Motor neuron (in vitro differentiated cells): ENCODE measurements at regions not wholly inside any gene's neighbourhood (a gene's known extent, or its start where the extent isn't known, plus 50 kb on each side); places are given as distances from the start of the nearest gene placed in this dataset.

Source experiments
- ATAC-seq, 8 experiments: fragments of 200-7000 bp; cut with Tn5 transposase; replicated peaks in 6 of 8; 2 replicates each; pipeline ENCODE4 v1.8.0; 2021; ENCODE audit warnings: mild to moderate bottlenecking in 8 of 8, moderate library complexity in 8 of 8
- H3K27ac ChIP-seq, 2 donors: fragments of 250-450 bp; sonication (Bioruptor Pico); 2 replicates each; pipeline ENCODE4 v1.9.0; 2021; ENCODE audit warnings: antibody characterized with exemption in 2 of 2, mild to moderate bottlenecking in 2 of 2, moderate library complexity in 1 of 2
- H3K4me1 ChIP-seq, 2 donors: fragments of 250-450 bp; sonication (Bioruptor Pico); replicated peaks in 1 of 2; 2 replicates each; pipeline ENCODE4 v1.6.1; 2021; ENCODE audit warnings: antibody characterized with exemption in 2 of 2, mild to moderate bottlenecking in 2 of 2, moderate library complexity in 1 of 2
- H3K4me3 ChIP-seq, 5 donors: fragments of 250-450 bp; sonication (Bioruptor Pico); 2 replicates each; pipeline ENCODE4 v1.9.0; 2021; ENCODE audit warnings: antibody characterized with exemption in 5 of 5, mild to moderate bottlenecking in 5 of 5, moderate library complexity in 4 of 5
- WGBS, 10 experiments: fragments of 450-650 bp; shearing (Covaris generic); methylation state at CpG; one replicate each; pipeline ENCODE4 v1.0.0; 2022; 5-methylcytosine and 5-hydroxymethylcytosine counted together
- in situ Hi-C, 9 experiments: fragments of 400-800 bp; cut with MboI; loops; one replicate each; pipeline ENCODE4 v1.15.0; 2021; ENCODE audit warnings: low sequenced_read_pairs in 9 of 9, low pct_unique_long_range_greater_than_20kb in 2 of 9; ENCODE audit not compliant: unreplicated experiment in 9 of 9

- 8 to 100% (median 84%) methylated on average over 2 to 4 of the region's 4 CpGs; no CpG with 5 or more reads in 1 of the 10 experiments for WGBS, 10 experiments
- H3K27ac ChIP-seq: no peak overlapping the region
Measured at GRCh38 chr2:59080451-59081181, 839.5 kb upstream of the FANCL start.

GRCh38 chr2:59077981-59078531 lies 836.9 kb upstream of the FANCL start:
- 0 to 90% (median 61%) methylated on average over 2 to 6 of the region's 6 CpGs for WGBS, 10 experiments
- peak in 6 of 8 experiments; percentile 5 to 91 (median 47) for ATAC-seq
- Histone ChIP-seq H3K4me1 (peaks cover 11 to 35% of the 10 kb centered on the region in 2 donors), H3K27ac (no peak overlapping the region), H3K4me3 (no peak overlapping the region)
- in situ Hi-C loops: no loop called here

More at GRCh38 chr2:59080451-59081181, 839.5 kb upstream of the FANCL start:
- Histone ChIP-seq H3K4me3 (no peak overlapping the region), H3K4me1 (peaks cover 8 to 22% of the 10 kb centered on the region in 2 donors)
- ATAC-seq: no peak
- in situ Hi-C loops: no loop called here

GRCh38 chr2:59077026-59077725 lies 836.1 kb upstream of the FANCL start:
- ATAC-seq: peak in 3 of 8 experiments; percentile 42 to 83 (median 82)
- in situ Hi-C loops: no loop called here
- Histone ChIP-seq H3K4me3 (no peak overlapping the region), H3K4me1 (peaks cover 11 to 35% of the 10 kb centered on the region in 2 donors), H3K27ac (no peak overlapping the region)
- 0 to 100% (median 76%) methylated on average over 2 to 6 of the region's 6 CpGs for WGBS, 10 experiments

GRCh38 chr2:59076079-59076619 lies 835.0 kb upstream of the FANCL start:
- in situ Hi-C loops: no loop called here
- WGBS, 10 experiments: 0 to 90% (median 53%) methylated on average over 2 to 5 of the region's 5 CpGs
- Histone ChIP-seq H3K4me3 (no peak overlapping the region), H3K4me1 (peaks cover 11 to 35% of the 10 kb centered on the region in 2 donors), H3K27ac (no peak overlapping the region)
- ATAC-seq: peak in 1 of 8 experiments; percentile 45

- H3K27ac ChIP-seq: no peak overlapping the region
- ATAC-seq: no peak
- 27 to 100% (median 84%) methylated on average over 1 to 3 of the region's 3 CpGs for WGBS, 10 experiments
- in situ Hi-C loops: no loop called here
- no peak overlapping the region for H3K4me3 ChIP-seq
- H3K4me1 ChIP-seq: peaks cover 11 to 33% of the 10 kb centered on the region in 2 donors
Measured at GRCh38 chr2:59074071-59074470, 832.9 kb upstream of the FANCL start.

GRCh38 chr2:59073286-59073685 lies 832.2 kb upstream of the FANCL start:
- 19 to 100% (median 88%) methylated on average over 2 to 6 of the region's 6 CpGs for WGBS, 10 experiments
- peak in 1 of 8 experiments; percentile 56 for ATAC-seq
- Histone ChIP-seq H3K27ac (no peak overlapping the region), H3K4me3 (no peak overlapping the region), H3K4me1 (peaks cover 7 to 25% of the 10 kb centered on the region in 2 donors)
- in situ Hi-C loops: no loop called here

- no peaks in the 10 kb centered on the region for H3K4me1 ChIP-seq
- no peak overlapping the region for H3K27ac ChIP-seq
- H3K4me3 ChIP-seq: no peak overlapping the region
- no peak for ATAC-seq
- in situ Hi-C loops: no loop called here
- 0 to 75% (median 21%) methylated on average over 1 to 2 of the region's 2 CpGs; no CpG with 5 or more reads in 1 of the 10 experiments for WGBS, 10 experiments
Measured at GRCh38 chr2:59068255-59068654, 827.1 kb upstream of the FANCL start.

GRCh38 chr2:59066787-59067399 lies 825.8 kb upstream of the FANCL start:
- ATAC-seq: no peak
- in situ Hi-C loops: no loop called here
- Histone ChIP-seq H3K4me3 (no peak overlapping the region), H3K4me1 (no peaks in the 10 kb centered on the region), H3K27ac (no peak overlapping the region)
- 60 to 100% (median 89%) methylated on average over 1 to 15 of the region's 56 CpGs; no CpG with 5 or more reads in 2 of the 10 experiments for WGBS, 10 experiments

- 0 to 93% (median 52%) methylated on average over 2 to 4 of the region's 4 CpGs for WGBS, 10 experiments
- peaks cover 0 to 24% of the 10 kb centered on the region in 2 donors for H3K4me1 ChIP-seq
- in situ Hi-C loops: loop anchor here in 1 of 9 experiments (25.0 kb wide), 1 partner anchor 110 kb away; no protein-coding TSS in a partner anchor
- H3K27ac ChIP-seq: no peak overlapping the region
- peak in 4 of 8 experiments; percentile 63 to 77 (median 73) for ATAC-seq
- no peak overlapping the region for H3K4me3 ChIP-seq
Measured at GRCh38 chr2:59047373-59047995, 806.4 kb upstream of the FANCL start.

- Histone ChIP-seq H3K4me1 (peaks cover 0 to 17% of the 10 kb centered on the region in 2 donors), H3K27ac (no peak overlapping the region), H3K4me3 (no peak overlapping the region)
- in situ Hi-C loops: loop anchor here in 1 of 9 experiments (25.0 kb wide), 1 partner anchor 109 kb away; no protein-coding TSS in a partner anchor
- WGBS, 10 experiments: 43 to 100% (median 78%) methylated on average over 1 to 14 of the region's 17 CpGs
- peak in 3 of 8 experiments; percentile 36 to 53 (median 50) for ATAC-seq
Measured at GRCh38 chr2:59046401-59047372, 805.6 kb upstream of the FANCL start.

GRCh38 chr2:59044736-59045135 lies 803.6 kb upstream of the FANCL start:
- in situ Hi-C loops: loop anchor here in 1 of 9 experiments (25.0 kb wide), 1 partner anchor 107 kb away; no protein-coding TSS in a partner anchor
- Histone ChIP-seq H3K4me1 (peaks cover 0 to 17% of the 10 kb centered on the region in 2 donors), H3K4me3 (no peak overlapping the region), H3K27ac (no peak overlapping the region)
- WGBS, 10 experiments: 55 to 100% (median 100%) methylated on average over 1 of the region's 1 CpG; no CpG with 5 or more reads in 1 of the 10 experiments
- ATAC-seq: no peak
